ENCODE measurements at regions not wholly inside any gene's neighbourhood (a gene's known extent, or its start where the extent isn't known, plus 50 kb on each side); places are given as distances from the start of the nearest gene placed in this dataset.

DNA sequence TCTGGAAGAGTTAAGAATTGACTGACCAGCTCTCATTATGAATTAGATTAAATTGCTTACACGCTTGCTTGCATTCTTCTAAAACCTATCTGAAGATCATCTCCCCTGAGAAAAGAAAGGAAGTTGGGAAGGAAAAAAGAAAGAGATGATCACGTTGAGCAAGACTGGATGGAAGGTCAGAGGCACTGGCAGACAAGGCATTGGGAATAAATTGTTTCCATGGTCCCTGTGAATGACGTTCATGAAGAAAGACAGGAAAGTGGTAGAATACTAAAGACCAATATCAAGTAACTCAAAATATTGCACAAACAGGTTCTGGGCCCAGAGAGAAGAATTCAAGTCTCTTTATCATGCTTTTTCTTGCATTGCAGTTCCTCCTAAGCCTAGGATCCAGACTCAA, 1045.4 kb upstream of the MAP3K7 start:
- no peak overlapping the region for H3K4me3 ChIP-seq (ENCODE audit: low read length)
- H3K9me3 ChIP-seq (ENCODE audit: insufficient read depth, low read length): no peaks in the 10 kb centered on the region
- H3K9ac ChIP-seq (ENCODE audit: low read length): no peak overlapping the region
- H4K20me1 ChIP-seq (ENCODE audit: insufficient read depth, low read length): no peaks in the 10 kb centered on the region
- H3K27me3 ChIP-seq (ENCODE audit: low read depth, low read length): no peaks in the 10 kb centered on the region
- TF ChIP-seq EZH2phosphoT487 (IDR thresholded peaks at IDR 0.05; ENCODE audit: low read depth): no peak
- no peak for TF ChIP-seq CTCF (IDR thresholded peaks at IDR 0.05; ENCODE audit: low read depth, low read length)
- no peaks in the 10 kb centered on the region for H3K79me2 ChIP-seq (ENCODE audit: low read length)
- no peaks in the 10 kb centered on the region for H3K4me1 ChIP-seq (ENCODE audit: low read length)
- no peak overlapping the region for H3K27ac ChIP-seq (ENCODE audit: low read length)
- H3K4me2 ChIP-seq (ENCODE audit: low read length): no peak overlapping the region
- H2AFZ ChIP-seq (ENCODE audit: low read depth, low read length): no peak overlapping the region
- H3K36me3 ChIP-seq (replicated peaks; ENCODE audit: low read depth, low read length): no peaks in the 10 kb centered on the region

DNA sequence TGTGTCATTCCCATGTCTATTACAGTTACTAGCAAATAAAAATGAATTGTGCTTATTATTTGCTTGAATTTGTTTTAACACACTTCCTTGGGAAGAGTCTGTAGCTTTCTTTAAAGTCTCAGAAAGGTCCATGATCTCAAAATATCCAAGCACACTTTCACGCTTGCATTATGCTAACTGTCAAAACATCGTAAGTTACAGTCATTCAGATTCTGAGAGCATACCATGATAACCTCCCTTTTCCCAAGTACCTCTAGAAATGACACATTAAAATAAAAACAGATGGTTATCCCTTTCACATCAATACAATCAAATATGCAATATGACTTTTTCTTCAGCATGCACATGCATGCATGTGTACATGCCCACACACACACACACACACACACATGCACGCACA, 1044.4 kb upstream of the MAP3K7 start:
- Histone ChIP-seq H3K9me3 (ENCODE audit: insufficient read depth, low read length) (no peaks in the 10 kb centered on the region), H3K4me1 (ENCODE audit: low read length) (no peaks in the 10 kb centered on the region), H3K27me3 (ENCODE audit: low read depth, low read length) (no peaks in the 10 kb centered on the region), H3K9ac (ENCODE audit: low read length) (no peak overlapping the region), H3K36me3 (replicated peaks; ENCODE audit: low read depth, low read length) (no peaks in the 10 kb centered on the region), H2AFZ (ENCODE audit: low read depth, low read length) (no peak overlapping the region), H3K4me2 (ENCODE audit: low read length) (no peak overlapping the region), H3K4me3 (ENCODE audit: low read length) (no peak overlapping the region), H3K27ac (ENCODE audit: low read length) (no peak overlapping the region), H4K20me1 (ENCODE audit: insufficient read depth, low read length) (no peaks in the 10 kb centered on the region), H3K79me2 (ENCODE audit: low read length) (no peaks in the 10 kb centered on the region)
- TF ChIP-seq CTCF (IDR thresholded peaks at IDR 0.05; ENCODE audit: low read depth, low read length) (no peak), EZH2phosphoT487 (IDR thresholded peaks at IDR 0.05; ENCODE audit: low read depth) (no peak)

- H3K27ac ChIP-seq (ENCODE audit: low read length): no peak overlapping the region
- no peak for TF ChIP-seq CTCF (IDR thresholded peaks at IDR 0.05; ENCODE audit: low read depth, low read length)
- TF ChIP-seq EZH2phosphoT487 (IDR thresholded peaks at IDR 0.05; ENCODE audit: low read depth): no peak
- H3K4me1 ChIP-seq (ENCODE audit: low read length): no peaks in the 10 kb centered on the region
- no peak overlapping the region for H2AFZ ChIP-seq (ENCODE audit: low read depth, low read length)
- H4K20me1 ChIP-seq (ENCODE audit: insufficient read depth, low read length): no peaks in the 10 kb centered on the region
- no peak overlapping the region for H3K9ac ChIP-seq (ENCODE audit: low read length)
- H3K4me2 ChIP-seq (ENCODE audit: low read length): no peak overlapping the region
- H3K9me3 ChIP-seq (ENCODE audit: insufficient read depth, low read length): no peaks in the 10 kb centered on the region
- no peaks in the 10 kb centered on the region for H3K79me2 ChIP-seq (ENCODE audit: low read length)
- H3K36me3 ChIP-seq (replicated peaks; ENCODE audit: low read depth, low read length): no peaks in the 10 kb centered on the region
- H3K4me3 ChIP-seq (ENCODE audit: low read length): no peak overlapping the region
- H3K27me3 ChIP-seq (ENCODE audit: low read depth, low read length): no peaks in the 10 kb centered on the region
Measured at GRCh38 chr6:91626911-91627310, 1040.0 kb upstream of the MAP3K7 start.

- Histone ChIP-seq H3K27me3 (ENCODE audit: low read depth, low read length) (no peaks in the 10 kb centered on the region), H3K9me3 (ENCODE audit: insufficient read depth, low read length) (no peaks in the 10 kb centered on the region), H3K4me3 (ENCODE audit: low read length) (no peak overlapping the region), H4K20me1 (ENCODE audit: insufficient read depth, low read length) (no peaks in the 10 kb centered on the region), H3K79me2 (ENCODE audit: low read length) (no peaks in the 10 kb centered on the region), H3K4me1 (ENCODE audit: low read length) (no peaks in the 10 kb centered on the region), H2AFZ (ENCODE audit: low read depth, low read length) (no peak overlapping the region), H3K36me3 (replicated peaks; ENCODE audit: low read depth, low read length) (no peaks in the 10 kb centered on the region), H3K27ac (ENCODE audit: low read length) (no peak overlapping the region), H3K4me2 (ENCODE audit: low read length) (no peak overlapping the region), H3K9ac (ENCODE audit: low read length) (no peak overlapping the region)
- TF ChIP-seq EZH2phosphoT487 (IDR thresholded peaks at IDR 0.05; ENCODE audit: low read depth): no peak
- TF ChIP-seq CTCF (IDR thresholded peaks at IDR 0.05; ENCODE audit: low read depth, low read length): no peak
Measured at GRCh38 chr6:91613481-91613880, 1026.6 kb upstream of the MAP3K7 start.

Measured in OCI-LY3 (cell line).